ENCODE measurements at regions not wholly inside any gene's neighbourhood (a gene's known extent, or its start where the extent isn't known, plus 50 kb on each side); places are given as distances from the start of the nearest gene placed in this dataset.

- DNase-seq (ENCODE audit: low read depth, low spot score): no peak
These were observed 995.3 kb upstream of the PHF14 start for GRCh38 chr7:9978106-9979064.

GRCh38 chr7:9981742-9982349, 991.8 kb upstream of the PHF14 start:
- DNase-seq (ENCODE audit: low read depth, low spot score): no peak

GRCh38 chr7:9983048-9983447, 990.6 kb upstream of the PHF14 start:
- no peak for DNase-seq (ENCODE audit: low read depth, low spot score)

- no peak for DNase-seq (ENCODE audit: low read depth, low spot score)
These were observed 958.0 kb upstream of the PHF14 start for GRCh38 chr7:10015687-10016086.

- no peak for DNase-seq (ENCODE audit: low read depth, low spot score)
These were observed 951.2 kb upstream of the PHF14 start for GRCh38 chr7:10022480-10022879.

GRCh38 chr7:10022957-10023356, 950.7 kb upstream of the PHF14 start:
- no peak for DNase-seq (ENCODE audit: low read depth, low spot score)

- no peak for DNase-seq (ENCODE audit: low read depth, low spot score)
These were observed 938.7 kb upstream of the PHF14 start for GRCh38 chr7:10034843-10035556.

GRCh38 chr7:10036693-10037092, 937.0 kb upstream of the PHF14 start:
- DNase-seq (ENCODE audit: low read depth, low spot score): no peak

GRCh38 chr7:10038351-10038750, 935.3 kb upstream of the PHF14 start:
- no peak for DNase-seq (ENCODE audit: low read depth, low spot score)

GRCh38 chr7:10040674-10041073, 933.0 kb upstream of the PHF14 start:
- DNase-seq (ENCODE audit: low read depth, low spot score): no peak

- no peak for DNase-seq (ENCODE audit: low read depth, low spot score)
These were observed 902.8 kb upstream of the PHF14 start for GRCh38 chr7:10070899-10071298.

GRCh38 chr7:10075866-10076265, 897.8 kb upstream of the PHF14 start:
- no peak for DNase-seq (ENCODE audit: low read depth, low spot score)

GRCh38 chr7:10076660-10077300, 896.9 kb upstream of the PHF14 start:
- DNase-seq (ENCODE audit: low read depth, low spot score): no peak

GRCh38 chr7:10079572-10079971, 894.1 kb upstream of the PHF14 start:
- DNase-seq (ENCODE audit: low read depth, low spot score): no peak

- DNase-seq (ENCODE audit: low read depth, low spot score): no peak
These were observed 890.8 kb upstream of the PHF14 start for GRCh38 chr7:10082896-10083295.

GRCh38 chr7:10083766-10084165, 889.9 kb upstream of the PHF14 start:
- no peak for DNase-seq (ENCODE audit: low read depth, low spot score)

GRCh38 chr7:10085231-10085630, 888.4 kb upstream of the PHF14 start:
- DNase-seq (ENCODE audit: low read depth, low spot score): no peak

- DNase-seq (ENCODE audit: low read depth, low spot score): no peak
These were observed 873.1 kb upstream of the PHF14 start for GRCh38 chr7:10100572-10100971.

- no peak for DNase-seq (ENCODE audit: low read depth, low spot score)
These were observed 872.3 kb upstream of the PHF14 start for GRCh38 chr7:10101351-10101750.

- DNase-seq (ENCODE audit: low read depth, low spot score): no peak
These were observed 869.4 kb upstream of the PHF14 start for GRCh38 chr7:10104292-10104691.

- no peak for DNase-seq (ENCODE audit: low read depth, low spot score)
These were observed 867.1 kb upstream of the PHF14 start for GRCh38 chr7:10106609-10107008.

- no peak for DNase-seq (ENCODE audit: low read depth, low spot score)
These were observed 857.2 kb upstream of the PHF14 start for GRCh38 chr7:10116511-10116910.

All from iPS DF 19.7 (cell line).